ENCODE measurements at regions not wholly inside any gene's neighbourhood (a gene's known extent, or its start where the extent isn't known, plus 50 kb on each side); places are given as distances from the start of the nearest gene placed in this dataset.

- TF ChIP-seq MXI1 (IDR thresholded peaks at IDR 0.05; ENCODE audit: borderline replicate concordance, low read depth, low read length) (no peak), CTCF (conservative IDR thresholded peaks at IDR 0.05; ENCODE audit: low read depth, low read length) (no peak), CHD1 (IDR thresholded peaks at IDR 0.05; ENCODE audit: low read depth, low read length) (no peak), RAD21 (IDR thresholded peaks at IDR 0.05; ENCODE audit: low read length) (no peak), POLR2A (IDR thresholded peaks at IDR 0.05; ENCODE audit: low read depth, low read length) (no peak), ELK1 (IDR thresholded peaks at IDR 0.05; ENCODE audit: borderline replicate concordance, low read depth, low read length) (no peak), RFX5 (IDR thresholded peaks at IDR 0.05; ENCODE audit: low read depth, low read length) (no peak), MAZ (IDR thresholded peaks at IDR 0.05; ENCODE audit: borderline replicate concordance, low read depth, low read length) (no peak), FOS (IDR thresholded peaks at IDR 0.05; ENCODE audit: low read depth, low read length) (no peak), CEBPB (IDR thresholded peaks at IDR 0.05; ENCODE audit: low read depth, low read length) (no peak), SMC3 (IDR thresholded peaks at IDR 0.05; ENCODE audit: low read depth, low read length) (no peak)
These were observed 134.4 kb downstream of the TUSC1 start for GRCh38 chr9:25543806-25544205.

All from IMR-90 (cell line).